HCT116 (cell line): ENCODE measurements at regions not wholly inside any gene's neighbourhood (a gene's known extent, or its start where the extent isn't known, plus 50 kb on each side); places are given as distances from the start of the nearest gene placed in this dataset.
"Not testable (repeated sequence)": the region's sequence is repeated elsewhere in the genome, so short reads cannot be mapped to it uniquely, and the experiment has no call there.

Experiments used
- ATAC-seq: fragments of 200-7000 bp; cut with Tn5 transposase; 2 replicates; pipeline ENCODE4 v1.9.1; 2020; ENCODE audit warnings: mild to moderate bottlenecking, moderate library complexity
- BruUV-seq: library from RNA; stranded (reverse); fragments of 400-500 nt; replicated peaks from 2 replicates; lab custom pipeline; 2021; lab: Mats Ljungman, UMichigan
- CTCF ChIA-PET: fragments of 300-600 bp; sonication (Branson Sonifier 250); formaldehyde crosslinking; loops from one replicate; lab custom pipeline; 2021; ENCODE audit warnings: antibody characterized with exemption; lab: Charles Lee
- POLR2A ChIA-PET: fragments of 300-600, 350-600 bp; sonication (Branson Sonifier 250); formaldehyde crosslinking; loops from one replicate; lab custom pipeline; 2021; ENCODE audit warnings: antibody characterized with exemption; lab: Charles Lee
- RAD21 ChIA-PET, 2 experiments: fragments of 300-600 bp; sonication (Branson Sonifier 250); formaldehyde crosslinking; loops; one replicate each; lab custom pipeline; 2023; ENCODE audit warnings: low total read pairs in 2 of 2; ENCODE audit not compliant: uncharacterized antibody in 2 of 2, unreplicated experiment in 2 of 2, low non-redundant PET in 1 of 2; lab: Charles Lee
- DNase-seq: peaks from one replicate; pipeline ENCODE4 v3.0.0-alpha.2; 2010; ENCODE audit warnings: low read depth, low spot score
- H2AFZ ChIP-seq: fragments of 200-600 bp; shearing (Covaris generic), sonication (generic); 2 replicates; pipeline ENCODE4 v1.6.1; 2017; ENCODE audit warnings: low read depth, mixed run types, mixed read lengths, antibody characterized with exemption, low read length; ENCODE audit not compliant: poor library complexity, severe bottlenecking
- H3K27ac ChIP-seq: 2 replicates; pipeline ENCODE4 v1.5.1; 2012; ENCODE audit warnings: low read depth, low read length
- H3K27me3 ChIP-seq: fragments of 200-600 bp; sonication (generic); 2 replicates; pipeline ENCODE4 v1.6.1; 2016; ENCODE audit warnings: mixed run types, low read length, mixed read lengths; ENCODE audit not compliant: insufficient read depth
- H3K36me3 ChIP-seq, 2 experiments: fragments of 200-500 bp in 1 of 2; fragments of 200-600 bp in 1 of 2; sonication (Bioruptor generic) in 1 of 2; sonication (generic) in 1 of 2; 2 replicates each; pipeline versions ENCODE4 v1.5.1 to v1.6.1; 2014 to 2016; ENCODE audit warnings: low read length in 2 of 2, inconsistent platforms in 1 of 2, mixed read lengths in 1 of 2, mixed run types in 1 of 2; ENCODE audit not compliant: insufficient read depth in 2 of 2, control insufficient read depth in 1 of 2
- H3K4me1 ChIP-seq, 2 experiments: fragments of 200-600 bp in 1 of 2; sonication (generic) in 1 of 2; 2 replicates each; pipeline versions ENCODE4 v1.5.1 to v1.6.1; 2012 to 2017; ENCODE audit warnings: low read length in 2 of 2, inconsistent platforms in 1 of 2, mild to moderate bottlenecking in 1 of 2, mixed read lengths in 1 of 2, mixed run types in 1 of 2, moderate library complexity in 1 of 2; ENCODE audit not compliant: insufficient read depth in 2 of 2, control insufficient read depth in 1 of 2
- H3K4me2 ChIP-seq: fragments of 200-600 bp; sonication (generic); 2 replicates; pipeline ENCODE4 v1.6.1; 2017; ENCODE audit warnings: mixed run types, low read length, mixed read lengths
- H3K4me3 ChIP-seq, 2 experiments: fragments of 200-600 bp in 1 of 2; sonication (generic) in 1 of 2; replicated peaks in 1 of 2; 2 replicates each; pipeline ENCODE4 v1.5.1; 2011 to 2016; ENCODE audit warnings: low read length in 2 of 2, control low read depth in 1 of 2, low read depth in 1 of 2, mild to moderate bottlenecking in 1 of 2, mixed read lengths in 1 of 2, mixed run types in 1 of 2
- H3K79me2 ChIP-seq: fragments of 200-600 bp; sonication (generic); 2 replicates; pipeline ENCODE4 v1.6.1; 2017; ENCODE audit warnings: mild to moderate bottlenecking, mixed run types, low read length, moderate library complexity, mixed read lengths; ENCODE audit not compliant: insufficient read depth
- H3K9ac ChIP-seq: fragments of 200-600 bp; sonication (generic); 2 replicates; pipeline ENCODE4 v1.6.1; 2016; ENCODE audit warnings: low read length, mixed read lengths
- H3K9me2 ChIP-seq: fragments of 200-600 bp; sonication (generic), shearing (Covaris generic); 2 replicates; pipeline ENCODE4 v1.6.1; 2017; ENCODE audit warnings: mixed run types, mild to moderate bottlenecking, moderate library complexity; ENCODE audit not compliant: insufficient read depth
- H3K9me3 ChIP-seq, 2 experiments: fragments of 200-500 bp in 1 of 2; fragments of 200-600 bp in 1 of 2; sonication (Bioruptor generic) in 1 of 2; sonication (generic) in 1 of 2; 2 replicates each; pipeline ENCODE4 v1.6.1; 2014 to 2017; ENCODE audit warnings: low read length in 2 of 2, mixed read lengths in 2 of 2, inconsistent platforms in 1 of 2, low read depth in 1 of 2, mild to moderate bottlenecking in 1 of 2, mixed run types in 1 of 2, moderate library complexity in 1 of 2; ENCODE audit not compliant: control insufficient read depth in 1 of 2, insufficient read depth in 1 of 2
- H4K20me1 ChIP-seq: fragments of 200-600 bp; sonication (generic), shearing (Covaris generic); 2 replicates; pipeline ENCODE4 v1.6.1; 2017; ENCODE audit warnings: mixed run types, mild to moderate bottlenecking, moderate library complexity; ENCODE audit not compliant: insufficient read depth
- CBX3 ChIP-seq: IDR thresholded peaks from 2 replicates; pipeline ENCODE4 v1.6.1; 2012; ENCODE audit warnings: low read depth
- CEBPB ChIP-seq: IDR thresholded peaks from 2 replicates; pipeline ENCODE4 v1.6.1; 2012; ENCODE audit warnings: low read depth
- ELF1 ChIP-seq: IDR thresholded peaks from 2 replicates; pipeline ENCODE4 v1.6.1; 2012; ENCODE audit warnings: low read depth, borderline replicate concordance
- SP1 ChIP-seq: IDR thresholded peaks from 2 replicates; pipeline ENCODE4 v1.6.1; 2012; ENCODE audit warnings: low read depth
- YY1 ChIP-seq: IDR thresholded peaks from 2 replicates; pipeline ENCODE4 v1.6.1; 2011; ENCODE audit warnings: low read length, low read depth, moderate library complexity, mild to moderate bottlenecking; ENCODE audit not compliant: insufficient replicate concordance; ENCODE audit errors: extremely low read depth
- intact Hi-C: fragments of 100-400 bp; cut with micrococcal nuclease; formaldehyde crosslinking; loops from 2 replicates; pipeline ENCODE4 v1.10.0; 2022
- TF ChIP-seq, protein P1 (sequence below), 3 experiments: fragments of 200-600 bp in 1 of 3; sonication (generic) in 1 of 3; IDR thresholded peaks in 2 of 3; conservative IDR thresholded peaks in 1 of 3; 2 replicates each; pipeline ENCODE4 v1.5.1; 2012 to 2017; ENCODE audit warnings: low read depth in 2 of 3, low read length in 2 of 3, antibody characterized with exemption in 1 of 3, borderline replicate concordance in 1 of 3, control low read depth in 1 of 3, mild to moderate bottlenecking in 1 of 3, mixed read lengths in 1 of 3, mixed run types in 1 of 3, moderate library complexity in 1 of 3; ENCODE audit not compliant: insufficient read depth in 1 of 3

DNA sequence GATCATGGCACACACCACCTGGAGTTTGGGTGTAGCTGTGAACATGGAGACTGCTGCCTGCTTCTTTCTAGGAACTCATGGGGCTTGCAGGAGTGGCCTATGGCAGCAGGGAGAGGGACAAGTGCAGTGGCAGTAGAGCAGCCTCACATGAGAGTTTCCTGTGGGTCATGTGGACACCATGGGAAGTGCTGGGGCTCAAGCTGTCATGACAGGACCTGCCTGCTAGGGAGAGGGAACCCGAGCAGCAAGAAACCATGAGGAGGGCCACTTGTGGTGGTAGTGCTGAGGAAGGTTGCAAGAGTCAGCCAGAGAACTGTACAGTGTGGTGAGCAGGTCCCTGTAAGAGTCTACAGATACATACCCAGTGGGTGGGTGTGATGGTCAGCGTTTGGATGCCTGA is 73.8 kb upstream of the MRPS22 start:
- ChIA-PET CTCF (no interaction called here), RAD21 (interaction anchor here in 1 of 2 experiments (0.6 kb wide), 1 partner anchor 334 kb away, joined by 3 read pairs; no protein-coding TSS in a partner anchor)
- H3K27me3 ChIP-seq = no peaks in the 10 kb centered on the region
- no peak overlapping the region for H3K27ac ChIP-seq
- H4K20me1 ChIP-seq = no peaks in the 10 kb centered on the region
- H3K4me3 ChIP-seq = no peak overlapping the region
- intact Hi-C loops = no loop called here
- H3K4me2 ChIP-seq = no peak overlapping the region
- no peak overlapping the region for H2AFZ ChIP-seq
- H3K4me1 ChIP-seq = no peaks in the 10 kb centered on the region; a peak in 1 of 4 replicates
- ATAC-seq = no peak
- H3K9ac ChIP-seq = no peak overlapping the region
- H3K79me2 ChIP-seq = no peaks in the 10 kb centered on the region
- no peaks in the 10 kb centered on the region for H3K9me2 ChIP-seq
- TF ChIP-seq CBX3 = no peak
- TF ChIP-seq, protein P1, sequence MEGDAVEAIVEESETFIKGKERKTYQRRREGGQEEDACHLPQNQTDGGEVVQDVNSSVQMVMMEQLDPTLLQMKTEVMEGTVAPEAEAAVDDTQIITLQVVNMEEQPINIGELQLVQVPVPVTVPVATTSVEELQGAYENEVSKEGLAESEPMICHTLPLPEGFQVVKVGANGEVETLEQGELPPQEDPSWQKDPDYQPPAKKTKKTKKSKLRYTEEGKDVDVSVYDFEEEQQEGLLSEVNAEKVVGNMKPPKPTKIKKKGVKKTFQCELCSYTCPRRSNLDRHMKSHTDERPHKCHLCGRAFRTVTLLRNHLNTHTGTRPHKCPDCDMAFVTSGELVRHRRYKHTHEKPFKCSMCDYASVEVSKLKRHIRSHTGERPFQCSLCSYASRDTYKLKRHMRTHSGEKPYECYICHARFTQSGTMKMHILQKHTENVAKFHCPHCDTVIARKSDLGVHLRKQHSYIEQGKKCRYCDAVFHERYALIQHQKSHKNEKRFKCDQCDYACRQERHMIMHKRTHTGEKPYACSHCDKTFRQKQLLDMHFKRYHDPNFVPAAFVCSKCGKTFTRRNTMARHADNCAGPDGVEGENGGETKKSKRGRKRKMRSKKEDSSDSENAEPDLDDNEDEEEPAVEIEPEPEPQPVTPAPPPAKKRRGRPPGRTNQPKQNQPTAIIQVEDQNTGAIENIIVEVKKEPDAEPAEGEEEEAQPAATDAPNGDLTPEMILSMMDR (IDR thresholded peaks at IDR 0.05 in 2 of 3, conservative IDR thresholded peaks at IDR 0.05 in 1 of 3; ENCODE audit: borderline replicate concordance in 1 of 3, insufficient read depth in 1 of 3, low read depth in 2 of 3, low read length in 2 of 3) = no peak
- TF ChIP-seq ELF1 = no peak
- no peak for TF ChIP-seq YY1
- TF ChIP-seq SP1 = no peak
- TF ChIP-seq CEBPB = no peak
- TF ChIP-seq, all 23 proteins: peak for 0
- DNase-seq = no peak
- H3K9me3 ChIP-seq = no peaks in the 10 kb centered on the region
- H3K36me3 ChIP-seq = no peaks in the 10 kb centered on the region
- BruUV-seq = no TSS peak
- POLR2A ChIA-PET = no interaction called here

DNA sequence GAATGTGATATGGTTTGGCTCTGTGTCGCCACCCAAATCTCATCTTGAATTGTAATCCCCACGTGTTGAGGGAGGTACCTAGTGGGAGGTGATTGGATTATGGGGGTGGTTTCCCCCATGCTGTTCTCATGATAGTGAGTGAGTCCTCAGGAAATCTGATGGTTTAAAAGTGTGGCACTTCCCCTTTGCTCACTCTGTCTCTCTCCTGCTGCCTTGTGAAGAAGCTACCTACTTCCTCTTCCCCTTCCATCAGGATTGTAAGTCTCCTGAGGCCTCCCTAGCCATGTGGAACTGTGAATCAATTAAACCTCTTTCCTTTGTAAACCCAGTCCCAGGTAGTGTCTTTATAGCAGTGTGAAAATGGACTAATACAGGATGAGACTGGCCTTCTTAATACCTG is 73.2 kb upstream of the MRPS22 start:
- H3K27me3 ChIP-seq, BruUV-seq, H4K20me1 ChIP-seq, H2AFZ ChIP-seq, DNase-seq, H3K9me3 ChIP-seq, RAD21 ChIA-PET, H3K4me2 ChIP-seq, H3K27ac ChIP-seq, intact Hi-C loops, H3K79me2 ChIP-seq, H3K9ac ChIP-seq, POLR2A ChIA-PET, CTCF ChIA-PET, H3K4me3 ChIP-seq, H3K36me3 ChIP-seq, H3K4me1 ChIP-seq, ATAC-seq, H3K9me2 ChIP-seq: not testable (repeated sequence)
